A673 (cell line): ENCODE measurements at regions not wholly inside any gene's neighbourhood (a gene's known extent, or its start where the extent isn't known, plus 50 kb on each side); places are given as distances from the start of the nearest gene placed in this dataset.

Experiments
- BruUV-seq: library from RNA; stranded (reverse); fragments of 400-500 nt; replicated peaks from 2 replicates; lab custom pipeline; 2021; lab: Mats Ljungman, UMichigan
- CTCF ChIA-PET: fragments of 300-600 bp; sonication (Branson Sonifier 250); formaldehyde crosslinking; loops from one replicate; lab custom pipeline; 2022; ENCODE audit warnings: antibody characterized with exemption; lab: Charles Lee
- POLR2A ChIA-PET: fragments of 300-600 bp; sonication (Branson Sonifier 250); formaldehyde crosslinking; loops from one replicate; lab custom pipeline; 2022; ENCODE audit warnings: antibody characterized with exemption; ENCODE audit not compliant: low non-redundant PET; lab: Charles Lee
- DNase-seq: peaks from one replicate; pipeline ENCODE4 v3.0.0-alpha.2; 2015; ENCODE audit warnings: low spot score
- H3K27ac ChIP-seq: fragments of 200-600 bp; sonication (generic); 2 replicates; pipeline ENCODE4 v1.5.1; 2016; ENCODE audit warnings: mixed run types, low read depth, mild to moderate bottlenecking, mixed read lengths, antibody characterized with exemption, low read length; ENCODE audit not compliant: poor library complexity, severe bottlenecking
- H3K27me3 ChIP-seq: fragments of 200-600 bp; sonication (generic); replicated peaks from 2 replicates; pipeline ENCODE4 v1.6.1; 2017; ENCODE audit warnings: mixed run types, low read depth, mild to moderate bottlenecking, mixed read lengths, antibody characterized with exemption, low read length; ENCODE audit not compliant: insufficient read depth, poor library complexity
- H3K36me3 ChIP-seq: fragments of 200-600 bp; sonication (generic); 2 replicates; pipeline ENCODE4 v1.6.1; 2016; ENCODE audit warnings: mixed run types, mild to moderate bottlenecking, mixed read lengths, antibody characterized with exemption, low read length; ENCODE audit not compliant: insufficient read depth, poor library complexity, severe bottlenecking
- H3K4me1 ChIP-seq: fragments of 200-600 bp; sonication (generic); 2 replicates; pipeline ENCODE4 v1.6.1; 2017; ENCODE audit warnings: mixed run types, mild to moderate bottlenecking, mixed read lengths, antibody characterized with exemption, low read length; ENCODE audit not compliant: insufficient read depth, poor library complexity, severe bottlenecking
- H3K4me3 ChIP-seq: fragments of 200-600 bp; sonication (generic); 2 replicates; pipeline ENCODE4 v1.5.1; 2016; ENCODE audit warnings: low read depth, mixed run types, mild to moderate bottlenecking, mixed read lengths, low read length; ENCODE audit not compliant: poor library complexity, severe bottlenecking
- H3K9me3 ChIP-seq: fragments of 200-600 bp; sonication (generic); 2 replicates; pipeline ENCODE4 v1.6.1; 2016; ENCODE audit warnings: mixed run types, low read depth, mild to moderate bottlenecking, mixed read lengths, antibody characterized with exemption, low read length; ENCODE audit not compliant: poor library complexity, severe bottlenecking
- CTCF ChIP-seq: fragments of 300-800, 200-600 bp; sonication (generic); conservative IDR thresholded peaks from 2 replicates; pipeline ENCODE4 v1.5.1; 2017; ENCODE audit warnings: low read depth, mild to moderate bottlenecking, antibody characterized with exemption, low read length, moderate library complexity, mixed read lengths
- EZH2 ChIP-seq: fragments of 200-600 bp; sonication (generic); IDR thresholded peaks from 2 replicates; pipeline ENCODE4 v1.6.1; 2017; ENCODE audit warnings: borderline replicate concordance, low read depth, mild to moderate bottlenecking, mixed read lengths, antibody characterized with exemption, low read length; ENCODE audit not compliant: poor library complexity, severe bottlenecking
- intact Hi-C: fragments of 100-400 bp; cut with micrococcal nuclease; formaldehyde crosslinking; loops from one replicate; pipeline ENCODE4 v1.10.0; 2022; ENCODE audit not compliant: unreplicated experiment

- no peak for DNase-seq
- intact Hi-C loops, result no loop called here
- H3K27ac ChIP-seq, result no peak overlapping the region
- ChIA-PET CTCF (no interaction called here), POLR2A (no interaction called here)
- H3K4me3 ChIP-seq, result no peak overlapping the region
- no peaks in the 10 kb centered on the region for H3K36me3 ChIP-seq
- H3K9me3 ChIP-seq, result peaks cover 21% of the 10 kb centered on the region
- H3K4me1 ChIP-seq, result no peaks in the 10 kb centered on the region
- no peaks in the 10 kb centered on the region for H3K27me3 ChIP-seq
- TF ChIP-seq EZH2 (no peak), CTCF (no peak)
- BruUV-seq, result no TSS peak
These were observed 1075.0 kb downstream of the CDH9 start for GRCh38 chr5:25963251-25964008.

GRCh38 chr5:25955337-25955736 lies 1083.0 kb downstream of the CDH9 start:
- intact Hi-C loops, result no loop called here
- ChIA-PET POLR2A (no interaction called here), CTCF (no interaction called here)
- Histone ChIP-seq H3K27ac (no peak overlapping the region), H3K4me3 (no peak overlapping the region), H3K36me3 (no peaks in the 10 kb centered on the region), H3K4me1 (no peaks in the 10 kb centered on the region), H3K9me3 (peaks cover 3% of the 10 kb centered on the region), H3K27me3 (no peaks in the 10 kb centered on the region)
- BruUV-seq, result no TSS peak
- DNase-seq, result no peak
- TF ChIP-seq CTCF, result no peak
- no peak for TF ChIP-seq EZH2

GRCh38 chr5:25950681-25951080 lies 1087.7 kb downstream of the CDH9 start:
- Histone ChIP-seq H3K4me3 (no peak overlapping the region), H3K27me3 (no peaks in the 10 kb centered on the region), H3K36me3 (no peaks in the 10 kb centered on the region), H3K4me1 (no peaks in the 10 kb centered on the region), H3K27ac (no peak overlapping the region), H3K9me3 (peaks cover 3% of the 10 kb centered on the region)
- no peak for DNase-seq
- intact Hi-C loops, result no loop called here
- no TSS peak for BruUV-seq
- ChIA-PET CTCF (no interaction called here), POLR2A (no interaction called here)
- TF ChIP-seq EZH2 (no peak), CTCF (no peak)
